ENCODE measurements at regions not wholly inside any gene's neighbourhood (a gene's known extent, or its start where the extent isn't known, plus 50 kb on each side); places are given as distances from the start of the nearest gene placed in this dataset.

GRCh38 chr10:37684765-37685164 is 172.6 kb downstream of the ZNF248 start:
- no peak for ATAC-seq
- Histone ChIP-seq H3K4me3 (no peak overlapping the region), H3K4me1 (no peaks in the 10 kb centered on the region), H3K9me3 (peaks cover 0 to 23% (median 0%) of the 10 kb centered on the region in 3 donors), H3K36me3 (no peaks in the 10 kb centered on the region), H3K27me3 (peaks cover 8% of the 10 kb centered on the region), H3K27ac (no peak overlapping the region)
- no peak for TF ChIP-seq POLR2A (IDR thresholded peaks at IDR 0.05)
- TF ChIP-seq POLR2AphosphoS5 (IDR thresholded peaks at IDR 0.05), result no peak
- TF ChIP-seq, protein P1, sequence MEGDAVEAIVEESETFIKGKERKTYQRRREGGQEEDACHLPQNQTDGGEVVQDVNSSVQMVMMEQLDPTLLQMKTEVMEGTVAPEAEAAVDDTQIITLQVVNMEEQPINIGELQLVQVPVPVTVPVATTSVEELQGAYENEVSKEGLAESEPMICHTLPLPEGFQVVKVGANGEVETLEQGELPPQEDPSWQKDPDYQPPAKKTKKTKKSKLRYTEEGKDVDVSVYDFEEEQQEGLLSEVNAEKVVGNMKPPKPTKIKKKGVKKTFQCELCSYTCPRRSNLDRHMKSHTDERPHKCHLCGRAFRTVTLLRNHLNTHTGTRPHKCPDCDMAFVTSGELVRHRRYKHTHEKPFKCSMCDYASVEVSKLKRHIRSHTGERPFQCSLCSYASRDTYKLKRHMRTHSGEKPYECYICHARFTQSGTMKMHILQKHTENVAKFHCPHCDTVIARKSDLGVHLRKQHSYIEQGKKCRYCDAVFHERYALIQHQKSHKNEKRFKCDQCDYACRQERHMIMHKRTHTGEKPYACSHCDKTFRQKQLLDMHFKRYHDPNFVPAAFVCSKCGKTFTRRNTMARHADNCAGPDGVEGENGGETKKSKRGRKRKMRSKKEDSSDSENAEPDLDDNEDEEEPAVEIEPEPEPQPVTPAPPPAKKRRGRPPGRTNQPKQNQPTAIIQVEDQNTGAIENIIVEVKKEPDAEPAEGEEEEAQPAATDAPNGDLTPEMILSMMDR (IDR thresholded peaks at IDR 0.05), result no peak
- TF ChIP-seq EP300 (IDR thresholded peaks at IDR 0.05), result no peak
- WGBS, 2 donors (ENCODE audit: low coverage in 1 of 2), result 60 to 88% methylated on average over 1 to 2 of the region's 8 CpGs

GRCh38 chr10:37682617-37683016 is 174.8 kb downstream of the ZNF248 start:
- H3K27ac ChIP-seq, result no peak overlapping the region
- no peak overlapping the region for H3K4me3 ChIP-seq
- no peaks in the 10 kb centered on the region for H3K4me1 ChIP-seq
- no peaks in the 10 kb centered on the region for H3K36me3 ChIP-seq
- peaks cover 0 to 13% (median 0%) of the 10 kb centered on the region in 3 donors for H3K9me3 ChIP-seq
- no peak for TF ChIP-seq POLR2A (IDR thresholded peaks at IDR 0.05)
- no peak for TF ChIP-seq POLR2AphosphoS5 (IDR thresholded peaks at IDR 0.05)
- no peak for TF ChIP-seq EP300 (IDR thresholded peaks at IDR 0.05)
- TF ChIP-seq, protein P1 (IDR thresholded peaks at IDR 0.05), result no peak
- whole genome bisulfite sequencing, 2 donors (ENCODE audit: low coverage in 1 of 2), result 80% methylated on average over 1 of the region's 4 CpGs; no CpG with 5 or more reads in 1 of the 2 donors
- H3K27me3 ChIP-seq, result peaks cover 8% of the 10 kb centered on the region
- no peak for ATAC-seq

- TF ChIP-seq, protein P1 (IDR thresholded peaks at IDR 0.05), result no peak
- TF ChIP-seq EP300 (IDR thresholded peaks at IDR 0.05) (no peak), POLR2A (IDR thresholded peaks at IDR 0.05) (no peak), POLR2AphosphoS5 (IDR thresholded peaks at IDR 0.05) (no peak)
- Histone ChIP-seq H3K9me3 (peaks cover 0 to 3% (median 0%) of the 10 kb centered on the region in 3 donors), H3K27ac (no peak overlapping the region), H3K27me3 (peaks cover 8% of the 10 kb centered on the region), H3K4me3 (no peak overlapping the region), H3K36me3 (no peaks in the 10 kb centered on the region), H3K4me1 (no peaks in the 10 kb centered on the region)
- ATAC-seq, result no peak
- 100% methylated on average over 1 of the region's 12 CpGs; no CpG with 5 or more reads in 1 of the 2 donors for WGBS, 2 donors (ENCODE audit: low coverage in 1 of 2)
Measured at GRCh38 chr10:37681617-37681999, 175.8 kb downstream of the ZNF248 start.

GRCh38 chr10:37680716-37681616 is 176.4 kb downstream of the ZNF248 start:
- Histone ChIP-seq H3K9me3 (no peaks in the 10 kb centered on the region), H3K27me3 (peaks cover 8% of the 10 kb centered on the region), H3K4me1 (no peaks in the 10 kb centered on the region), H3K27ac (no peak overlapping the region), H3K36me3 (no peaks in the 10 kb centered on the region), H3K4me3 (no peak overlapping the region)
- TF ChIP-seq EP300 (IDR thresholded peaks at IDR 0.05) (no peak), POLR2A (IDR thresholded peaks at IDR 0.05) (no peak), POLR2AphosphoS5 (IDR thresholded peaks at IDR 0.05) (no peak)
- TF ChIP-seq, protein P1 (IDR thresholded peaks at IDR 0.05), result no peak
- no peak for ATAC-seq
- 82 to 97% methylated on average over 12 to 15 of the region's 52 CpGs for WGBS, 2 donors (ENCODE audit: low coverage in 1 of 2)

DNA sequence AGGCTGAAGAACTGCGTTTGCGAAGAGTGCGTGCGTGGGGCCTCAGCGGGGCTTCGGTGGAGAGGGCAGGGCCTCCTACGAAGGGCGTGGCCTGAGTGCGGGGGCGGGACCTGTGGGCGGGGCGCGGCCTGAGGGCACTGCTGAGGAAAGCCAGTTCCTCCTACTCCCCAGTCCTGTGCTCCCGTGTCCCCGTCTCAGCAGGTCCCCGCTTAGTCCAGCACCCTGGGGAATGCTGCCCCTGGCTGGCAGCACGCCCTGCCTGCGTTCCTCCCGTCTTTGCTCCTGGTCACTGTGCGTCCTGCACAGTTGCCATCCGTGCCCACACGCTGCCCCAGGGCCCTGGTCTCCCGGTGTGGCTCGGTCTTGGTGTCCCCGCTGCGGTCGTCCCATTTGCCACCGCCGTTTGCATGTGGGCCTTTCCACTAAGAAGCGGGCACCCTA is 177.1 kb downstream of the ZNF248 start:
- Histone ChIP-seq H3K9me3 (no peaks in the 10 kb centered on the region), H3K36me3 (no peaks in the 10 kb centered on the region), H3K4me1 (no peaks in the 10 kb centered on the region), H3K4me3 (no peak overlapping the region), H3K27me3 (peaks cover 8% of the 10 kb centered on the region), H3K27ac (no peak overlapping the region)
- 100% methylated on average over 4 of the region's 30 CpGs; no CpG with 5 or more reads in 1 of the 2 donors for WGBS, 2 donors (ENCODE audit: low coverage in 1 of 2)
- ATAC-seq, result no peak
- no peak for TF ChIP-seq EP300 (IDR thresholded peaks at IDR 0.05)
- TF ChIP-seq, protein P1 (IDR thresholded peaks at IDR 0.05), result no peak
- TF ChIP-seq POLR2A (IDR thresholded peaks at IDR 0.05), result no peak
- no peak for TF ChIP-seq POLR2AphosphoS5 (IDR thresholded peaks at IDR 0.05)
